ENCODE measurements at regions not wholly inside any gene's neighbourhood (a gene's known extent, or its start where the extent isn't known, plus 50 kb on each side); places are given as distances from the start of the nearest gene placed in this dataset.

DNA sequence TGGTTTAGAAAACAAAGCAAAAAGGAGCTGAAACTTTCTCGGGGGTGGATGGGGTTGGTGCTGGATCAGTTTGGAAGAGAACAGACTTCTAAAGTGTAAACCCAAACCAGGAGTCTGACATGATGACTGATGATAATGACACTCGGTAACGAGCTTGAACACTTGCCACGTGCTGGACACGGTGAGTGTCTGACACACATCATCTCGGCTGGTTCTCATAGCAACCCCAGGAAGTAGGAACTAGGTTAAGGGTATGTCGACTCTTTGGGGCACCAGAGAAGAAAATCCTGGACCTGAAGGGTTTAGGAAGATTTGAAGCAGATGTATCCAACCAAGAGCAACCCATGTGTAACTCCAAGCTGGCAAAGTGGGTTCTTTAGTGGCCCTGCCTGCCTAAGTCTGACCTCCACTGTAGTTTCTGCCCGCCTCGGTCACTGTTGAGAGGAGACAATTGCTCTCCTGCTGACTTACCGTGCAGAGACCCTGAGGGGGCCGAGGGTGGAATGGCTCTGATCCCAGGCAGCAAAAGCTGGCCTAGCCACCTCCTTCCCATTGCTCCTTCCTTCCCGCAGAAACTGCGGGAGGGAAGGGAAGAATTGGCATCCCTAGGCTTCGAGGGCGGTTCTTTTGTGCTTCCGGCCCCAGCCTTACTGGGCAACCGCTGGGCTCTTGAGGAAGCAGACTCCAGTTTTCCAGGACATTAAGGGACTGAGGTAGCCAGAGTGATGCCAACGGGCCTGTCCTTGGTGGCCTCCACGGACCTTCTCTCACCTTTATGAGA is 156.0 kb downstream of the TOMM20 start:
- no peak for DNase-seq

- no peak for DNase-seq
Measured at GRCh38 chr1:234971586-234972297, 156.9 kb downstream of the TOMM20 start.

DNA sequence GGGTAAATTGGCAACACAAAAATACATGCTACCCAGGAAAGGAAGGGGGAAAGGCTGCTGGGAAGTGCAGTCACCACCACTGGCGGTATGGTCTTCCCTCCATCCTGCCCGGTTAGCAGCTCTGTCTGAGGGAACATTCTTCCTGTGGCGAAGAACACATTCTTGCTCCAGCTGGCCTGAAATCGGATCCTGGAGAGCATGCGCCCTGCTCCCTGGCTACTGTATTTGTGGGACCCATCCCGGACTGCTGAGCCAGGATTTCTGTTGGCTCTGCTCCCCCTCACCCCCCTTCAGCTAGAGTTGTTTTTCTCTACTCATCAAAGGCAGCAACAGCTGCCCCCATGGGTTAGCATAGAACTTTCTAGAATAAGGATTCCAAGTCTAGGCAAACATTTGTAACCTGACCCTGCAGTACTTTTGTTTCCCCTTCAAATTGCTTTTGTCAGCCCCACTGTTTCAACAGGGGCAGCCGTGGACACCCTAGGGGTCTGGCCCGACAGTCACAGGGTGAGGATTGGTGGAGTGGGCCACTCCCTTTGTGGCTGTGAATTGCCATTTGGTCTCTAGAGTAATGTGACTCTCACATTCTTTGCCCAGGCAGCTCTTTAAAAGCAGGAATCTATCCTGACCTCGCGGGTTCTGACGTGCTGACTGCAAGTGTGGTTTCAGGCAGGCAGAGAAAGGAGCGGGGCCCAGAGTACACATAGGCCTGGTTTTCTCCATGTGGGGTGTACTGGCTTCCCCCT is 157.7 kb downstream of the TOMM20 start:
- DNase-seq: peak; percentile 93

GRCh38 chr1:234970401-234970730 is 158.3 kb downstream of the TOMM20 start:
- DNase-seq: peak; percentile 60

DNA sequence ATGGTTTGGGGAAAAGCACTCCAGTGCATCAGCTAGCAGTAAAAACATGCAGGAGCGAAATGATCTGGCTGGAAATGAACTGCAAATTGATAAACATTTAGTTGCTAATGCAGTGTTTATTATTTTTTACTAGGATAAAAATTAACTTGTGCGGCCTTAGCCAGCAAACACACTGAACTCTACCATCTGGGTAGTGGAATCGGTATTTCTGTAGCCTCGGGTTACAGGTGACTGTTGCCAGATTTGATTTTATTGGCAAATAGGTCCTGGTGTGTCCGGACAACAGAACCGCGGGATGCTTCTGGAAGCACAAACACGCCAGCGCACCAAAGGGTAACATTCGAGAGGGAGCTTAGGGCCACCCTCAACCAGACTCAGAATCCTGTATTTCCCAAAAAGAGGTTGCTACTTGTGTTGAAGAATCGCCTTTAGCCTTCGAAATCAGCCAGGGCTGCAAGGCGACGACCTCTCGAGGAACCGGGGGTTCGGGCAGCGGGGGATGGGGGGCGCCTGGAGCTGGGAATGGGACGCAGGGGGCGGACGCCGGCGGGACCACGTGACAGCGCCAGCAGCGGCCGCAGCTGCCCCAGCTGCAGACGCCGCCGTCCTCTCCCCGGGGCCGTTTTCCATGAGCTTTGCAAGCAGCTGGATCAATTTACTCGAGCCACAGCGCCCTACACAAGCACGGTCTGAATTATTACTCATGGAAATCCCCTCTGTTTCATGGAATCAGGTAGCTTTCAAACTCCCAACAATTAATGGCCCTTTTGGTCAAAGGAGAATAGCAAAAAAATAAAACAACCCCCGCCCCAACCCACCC is 158.8 kb downstream of the TOMM20 start:
- peak; percentile 90 for DNase-seq

GRCh38 chr1:234969011-234969441 is 159.6 kb downstream of the TOMM20 start:
- DNase-seq: no peak

DNA sequence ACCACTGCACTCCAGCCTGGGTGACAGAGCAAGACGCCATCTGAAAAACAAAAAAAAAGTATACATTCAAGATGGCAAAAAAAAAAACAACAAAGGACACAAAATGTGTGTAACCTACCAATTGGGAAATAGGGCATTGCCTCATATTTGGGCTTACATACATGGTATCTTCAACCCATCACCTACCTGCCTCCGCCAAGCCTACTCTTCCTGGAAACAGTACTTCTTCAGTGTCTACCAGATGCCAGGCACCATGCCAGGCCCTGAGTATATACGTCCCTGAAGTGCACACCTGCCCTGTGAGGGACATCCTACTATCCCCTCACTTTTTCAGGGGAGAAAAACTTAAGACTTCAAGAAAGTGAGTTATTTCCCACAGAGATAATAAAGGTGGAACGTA is 160.2 kb downstream of the TOMM20 start:
- DNase-seq: no peak

DNA sequence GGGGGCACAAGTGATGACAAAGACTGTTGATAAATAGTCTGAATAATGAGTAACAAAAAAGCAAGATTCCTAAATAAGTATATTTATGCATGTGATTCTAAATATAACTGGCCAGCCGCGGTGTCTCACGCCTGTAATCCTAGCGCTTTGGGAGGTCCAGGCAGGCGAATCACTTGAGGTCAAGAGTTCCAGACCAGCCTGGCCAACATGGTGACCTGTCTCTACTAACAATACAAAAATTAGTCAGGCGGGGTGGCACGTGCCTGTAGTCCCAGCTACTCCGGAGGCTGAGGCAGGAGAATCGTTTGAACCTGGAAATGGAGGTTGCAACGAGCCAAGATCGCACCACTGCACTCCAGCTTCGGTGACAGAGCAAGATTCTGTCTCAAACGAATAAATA is 161.5 kb downstream of the TOMM20 start:
- no peak for DNase-seq

- DNase-seq: no peak
Measured at GRCh38 chr1:234965111-234965510, 163.5 kb downstream of the TOMM20 start.

GRCh38 chr1:234963904-234964702 is 164.5 kb downstream of the TOMM20 start:
- no peak for DNase-seq

- peak; percentile 80 for DNase-seq
Measured at GRCh38 chr1:234963180-234963903, 165.3 kb downstream of the TOMM20 start.

- DNase-seq: peak; percentile 84
Measured at GRCh38 chr1:234962340-234962989, 166.2 kb downstream of the TOMM20 start.

DNA sequence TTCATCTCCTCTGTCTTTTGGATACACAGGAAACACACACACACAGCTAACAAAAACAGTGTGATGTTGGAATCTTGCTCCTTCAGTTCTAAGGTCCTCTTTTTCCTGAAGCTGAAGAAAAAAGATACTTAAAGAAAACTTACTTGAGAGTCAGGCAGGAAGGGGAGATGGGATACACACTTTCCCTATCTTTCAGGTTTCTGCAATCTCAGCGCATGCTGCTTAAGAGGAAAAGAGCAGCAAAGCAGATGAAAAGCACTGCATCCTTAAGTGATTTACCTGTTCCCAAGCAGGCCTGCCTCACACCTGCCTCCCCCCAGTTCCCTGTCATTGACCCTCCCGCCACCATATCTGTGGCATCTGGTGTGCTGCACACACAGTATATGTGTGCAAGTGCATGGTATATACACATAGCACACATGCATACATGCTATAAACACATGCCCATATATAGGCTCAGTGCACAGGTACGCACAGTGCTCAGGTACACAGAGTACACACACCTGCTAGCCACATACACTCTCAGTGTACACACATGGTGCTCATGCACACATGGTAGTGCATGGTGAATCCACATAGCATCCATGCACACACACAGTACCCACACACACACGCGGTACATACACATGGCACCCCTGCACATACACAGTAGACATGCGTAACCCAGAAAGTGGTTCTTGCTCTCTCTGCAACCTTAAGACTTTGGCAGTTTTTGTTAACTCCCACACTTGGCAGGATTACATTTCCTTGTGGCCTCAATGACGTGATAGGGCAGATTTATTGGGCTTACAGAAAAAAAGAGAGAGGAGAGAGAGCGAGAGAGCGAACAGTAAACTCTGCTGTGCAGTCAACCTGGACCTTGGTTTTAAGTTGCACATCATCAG is 166.9 kb downstream of the TOMM20 start:
- no peak for DNase-seq

DNA sequence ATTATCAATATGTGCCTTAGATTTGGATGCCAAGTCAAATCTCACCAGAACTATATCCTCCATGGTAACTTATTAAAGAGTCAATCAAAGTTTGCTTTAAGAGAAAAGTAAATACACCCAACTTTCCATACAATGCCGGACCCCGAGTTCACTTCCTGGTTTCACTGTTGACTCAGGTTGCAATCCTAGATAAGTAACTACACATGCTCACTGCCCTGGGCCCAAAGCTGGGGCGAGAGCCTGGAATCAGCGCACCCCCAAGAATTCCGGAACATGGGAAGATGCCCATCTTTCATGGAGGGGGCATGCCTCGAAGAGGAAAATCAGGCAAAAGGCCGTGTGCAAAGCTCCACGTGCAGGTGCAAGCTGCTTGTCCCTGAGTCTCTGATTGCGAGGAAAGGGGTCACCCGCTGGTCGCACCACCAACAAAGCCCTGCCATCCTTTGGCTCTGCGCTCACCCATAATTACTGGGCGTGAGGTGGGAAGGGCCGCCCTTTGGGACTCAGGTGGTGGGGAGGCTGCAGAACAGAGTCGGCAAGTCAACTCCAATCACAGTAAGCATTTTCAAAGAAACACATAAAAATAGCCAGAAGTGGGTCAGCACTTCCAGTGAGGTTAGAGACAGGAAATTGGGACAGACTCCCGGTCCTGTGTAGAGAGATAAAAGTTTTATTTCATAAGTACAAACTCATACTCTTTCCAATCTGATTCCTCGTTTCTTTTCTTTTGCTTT is 167.7 kb downstream of the TOMM20 start:
- no peak for DNase-seq

DNA sequence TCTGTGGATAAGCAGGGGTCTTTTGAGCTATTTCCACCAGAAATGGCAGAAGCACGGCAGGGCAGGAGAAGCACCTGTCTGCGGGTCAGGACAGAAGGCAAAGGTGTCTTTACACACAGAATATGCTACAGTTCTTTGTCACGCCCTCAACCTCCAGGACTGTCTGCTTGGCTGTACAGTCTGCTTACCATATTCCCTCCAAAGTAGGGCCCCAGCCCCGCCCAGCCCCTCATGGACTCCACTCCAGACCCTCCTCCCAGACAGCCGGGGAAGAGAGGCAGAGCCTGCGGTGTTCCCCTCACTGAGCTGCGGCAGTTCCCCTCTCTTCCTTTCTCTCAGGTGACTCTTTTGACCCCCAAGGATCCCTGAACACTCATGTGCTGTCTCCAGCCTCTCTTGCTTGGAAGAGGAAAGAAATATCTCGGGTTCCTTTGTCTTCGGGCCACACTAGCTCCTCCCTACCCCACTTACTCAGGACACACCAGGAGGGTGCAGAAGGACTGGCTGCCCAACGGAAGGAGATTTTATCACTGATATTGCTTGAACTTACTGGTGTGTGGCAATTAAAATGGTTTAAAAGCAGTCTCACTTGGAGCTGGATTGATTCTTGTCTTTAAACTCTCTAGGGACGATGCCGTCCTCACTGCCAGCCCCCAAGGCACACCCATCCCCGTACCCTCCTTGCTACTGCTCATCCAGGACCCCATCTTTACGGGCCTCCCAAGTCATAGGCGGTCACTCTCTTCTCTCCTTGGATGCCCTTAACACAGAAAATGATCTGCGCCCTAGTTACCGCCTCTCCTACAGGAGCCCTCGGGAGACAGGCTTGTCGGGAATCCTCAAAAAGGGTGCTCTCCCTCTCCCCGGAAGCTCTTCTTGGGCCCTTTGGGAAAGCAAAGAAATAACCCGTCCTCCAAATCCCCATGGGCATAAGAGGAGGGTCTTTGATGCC is 169.7 kb downstream of the TOMM20 start:
- DNase-seq: no peak

GRCh38 chr1:234958066-234958705 is 170.5 kb downstream of the TOMM20 start:
- no peak for DNase-seq
